ENCODE measurements at regions not wholly inside any gene's neighbourhood (a gene's known extent, or its start where the extent isn't known, plus 50 kb on each side); places are given as distances from the start of the nearest gene placed in this dataset.
"Not testable (repeated sequence)": the region's sequence is repeated elsewhere in the genome, so short reads cannot be mapped to it uniquely, and the experiment has no call there.

- TF ChIP-seq CTCF (conservative IDR thresholded peaks at IDR 0.05; ENCODE audit: low read depth, low read length); EZH2 (IDR thresholded peaks at IDR 0.05; ENCODE audit: borderline replicate concordance, low read depth, low read length, poor library complexity, severe bottlenecking): not testable (repeated sequence)
Observed at GRCh38 chr5:177857642-177858200, 75.0 kb upstream of the FAM153A start.
